Small intestine (tissue), 7 donors: ENCODE measurements at regions not wholly inside any gene's neighbourhood (a gene's known extent, or its start where the extent isn't known, plus 50 kb on each side); places are given as distances from the start of the nearest gene placed in this dataset.
A peak's percentile ranks its signal among the peaks of the same experiment; 100 is the strongest.

Source experiments
- DNase-seq, 2 donors: peaks; one replicate each; pipeline versions ENCODE4 v3.0.0 to v3.0.0-alpha.2; 2013
- FAIRE-seq: peaks from 2 replicates; lab custom pipeline; 2012; peaks lifted over from hg19 to GRCh38; lab: Jason Lieb, UNC
- H3K27ac ChIP-seq, 3 donors: one replicate each; pipeline ENCODE4 v1.5.1; 2013; ENCODE audit warnings: low read length in 2 of 3, mild to moderate bottlenecking in 2 of 3, control low read depth in 1 of 3, inconsistent platforms in 1 of 3, low read depth in 1 of 3, moderate library complexity in 1 of 3
- H3K27me3 ChIP-seq, 3 donors: one replicate each; pipeline ENCODE4 v1.6.1; 2013; ENCODE audit warnings: low read length in 3 of 3, inconsistent platforms in 1 of 3; ENCODE audit not compliant: control insufficient read depth in 3 of 3, insufficient read depth in 3 of 3
- H3K36me3 ChIP-seq, 3 donors: one replicate each; pipeline ENCODE4 v1.6.1; 2013; ENCODE audit warnings: low read length in 3 of 3, inconsistent platforms in 1 of 3, low read depth in 1 of 3, mild to moderate bottlenecking in 1 of 3, moderate library complexity in 1 of 3; ENCODE audit not compliant: control insufficient read depth in 3 of 3, insufficient read depth in 2 of 3
- H3K4me1 ChIP-seq, 3 donors: one replicate each; pipeline ENCODE4 v1.6.1; 2013; ENCODE audit warnings: low read length in 2 of 3, inconsistent platforms in 1 of 3, low read depth in 1 of 3, mild to moderate bottlenecking in 1 of 3, moderate library complexity in 1 of 3; ENCODE audit not compliant: control insufficient read depth in 3 of 3, insufficient read depth in 2 of 3
- H3K4me3 ChIP-seq, 3 donors: one replicate each; pipeline ENCODE4 v1.5.1; 2013; ENCODE audit warnings: low read length in 3 of 3, control low read depth in 1 of 3, inconsistent platforms in 1 of 3, low read depth in 1 of 3, mild to moderate bottlenecking in 1 of 3, moderate library complexity in 1 of 3
- H3K9me3 ChIP-seq, 2 donors: one replicate each; pipeline ENCODE4 v1.6.1; 2013; ENCODE audit warnings: low read depth in 1 of 2, low read length in 1 of 2; ENCODE audit not compliant: control insufficient read depth in 2 of 2, insufficient read depth in 1 of 2
- WGBS, 3 donors: extraction: QIAGEN DNeasy Blood & Tissue Kit; methylation state at CpG; one replicate each; pipeline ENCODE4 v1.1.7; 2013; 5-methylcytosine and 5-hydroxymethylcytosine counted together
- donor health status: healthy with polysubstance abuse.
- donor health status: control.
- donor health status: control.
- donor health status: Bipolar disorder and iron deficiency.
- donor health status: healthy.

- Histone ChIP-seq H3K27me3 (no peaks in the 10 kb centered on the region), H3K9me3 (no peaks in the 10 kb centered on the region), H3K27ac (no peak overlapping the region), H3K36me3 (no peaks in the 10 kb centered on the region), H3K4me3 (no peak overlapping the region), H3K4me1 (no peaks in the 10 kb centered on the region)
- 46 to 68% (median 53%) methylated on average over 4 of the region's 4 CpGs for WGBS, 3 donors
- DNase-seq (no peak), FAIRE-seq (no peak)
Measured at GRCh38 chr7:48992816-48993215, 68.5 kb downstream of the CDC14C start.

GRCh38 chr7:49001610-49002033 is 77.3 kb downstream of the CDC14C start:
- FAIRE-seq (no peak), DNase-seq (peak in 1 of 2 donors; percentile 51)
- Histone ChIP-seq H3K27me3 (no peaks in the 10 kb centered on the region), H3K36me3 (no peaks in the 10 kb centered on the region), H3K9me3 (no peaks in the 10 kb centered on the region), H3K4me1 (no peaks in the 10 kb centered on the region), H3K27ac (no peak overlapping the region), H3K4me3 (no peak overlapping the region)
- 4 to 16% (median 5%) methylated on average over 1 of the region's 1 CpG for WGBS, 3 donors

GRCh38 chr7:49010717-49011116 is 86.4 kb downstream of the CDC14C start:
- DNase-seq, result no peak
- no peak for FAIRE-seq
- Histone ChIP-seq H3K9me3 (peaks cover 0 to 4% of the 10 kb centered on the region in 2 donors), H3K27me3 (no peaks in the 10 kb centered on the region), H3K27ac (no peak overlapping the region), H3K4me1 (no peaks in the 10 kb centered on the region), H3K4me3 (no peak overlapping the region), H3K36me3 (no peaks in the 10 kb centered on the region)
- 62 to 70% (median 69%) methylated on average over 2 of the region's 2 CpGs for WGBS, 3 donors

GRCh38 chr7:49014870-49015269 is 90.5 kb downstream of the CDC14C start:
- peaks cover 1 to 4% of the 10 kb centered on the region in 2 donors for H3K9me3 ChIP-seq
- no peak overlapping the region for H3K4me3 ChIP-seq
- no peaks in the 10 kb centered on the region for H3K27me3 ChIP-seq
- WGBS, 3 donors, result 69 to 82% (median 74%) methylated on average over 4 of the region's 4 CpGs
- FAIRE-seq (no peak), DNase-seq (no peak)
- H3K4me1 ChIP-seq, result no peaks in the 10 kb centered on the region
- no peaks in the 10 kb centered on the region for H3K36me3 ChIP-seq
- no peak overlapping the region for H3K27ac ChIP-seq

- FAIRE-seq, result no peak
- no peaks in the 10 kb centered on the region for H3K36me3 ChIP-seq
- DNase-seq, result no peak
- H3K27me3 ChIP-seq, result no peaks in the 10 kb centered on the region
- H3K4me3 ChIP-seq, result no peak overlapping the region
- no peak overlapping the region for H3K27ac ChIP-seq
- no peaks in the 10 kb centered on the region for H3K4me1 ChIP-seq
- peaks cover 1 to 4% of the 10 kb centered on the region in 2 donors for H3K9me3 ChIP-seq
- 83 to 88% (median 88%) methylated on average over 4 of the region's 4 CpGs for WGBS, 3 donors
Measured at GRCh38 chr7:49020145-49020544, 95.8 kb downstream of the CDC14C start.

GRCh38 chr7:49022448-49022847 is 98.1 kb downstream of the CDC14C start:
- no peak for FAIRE-seq

GRCh38 chr7:49023345-49024328 is 99.3 kb downstream of the CDC14C start:
- no peak for FAIRE-seq
- Histone ChIP-seq H3K4me3 (no peak overlapping the region), H3K4me1 (no peaks in the 10 kb centered on the region), H3K27me3 (no peaks in the 10 kb centered on the region), H3K36me3 (no peaks in the 10 kb centered on the region), H3K9me3 (peaks cover 0 to 1% of the 10 kb centered on the region in 2 donors), H3K27ac (no peak overlapping the region)
- WGBS, 3 donors, result 68 to 77% (median 76%) methylated on average over 9 of the region's 9 CpGs
- no peak for DNase-seq

More at GRCh38 chr7:49022448-49022847, 98.1 kb downstream of the CDC14C start:
- Histone ChIP-seq H3K4me3 (no peak overlapping the region), H3K9me3 (peaks cover 0 to 1% of the 10 kb centered on the region in 2 donors), H3K4me1 (no peaks in the 10 kb centered on the region), H3K27ac (no peak overlapping the region), H3K36me3 (no peaks in the 10 kb centered on the region), H3K27me3 (no peaks in the 10 kb centered on the region)
- DNase-seq, result no peak

- FAIRE-seq (no peak), DNase-seq (no peak)
- no peaks in the 10 kb centered on the region for H3K9me3 ChIP-seq
- H3K36me3 ChIP-seq, result no peaks in the 10 kb centered on the region
- no peak overlapping the region for H3K27ac ChIP-seq
- WGBS, 3 donors, result 75 to 80% (median 76%) methylated on average over 2 of the region's 2 CpGs
- H3K4me1 ChIP-seq, result no peaks in the 10 kb centered on the region
- no peaks in the 10 kb centered on the region for H3K27me3 ChIP-seq
- H3K4me3 ChIP-seq, result no peak overlapping the region
Measured at GRCh38 chr7:49030221-49030620, 105.9 kb downstream of the CDC14C start.
